MG63 (cell line): ENCODE measurements at regions not wholly inside any gene's neighbourhood (a gene's known extent, or its start where the extent isn't known, plus 50 kb on each side); places are given as distances from the start of the nearest gene placed in this dataset.

ENCODE experiments used
- DNase-seq: peaks from one replicate; pipeline ENCODE4 v3.0.0-alpha.2; 2020
- H3K27me3 ChIP-seq: fragments of 250-450 bp; sonication (Bioruptor Pico); 2 replicates; pipeline ENCODE4 v1.5.1; 2020; ENCODE audit warnings: mild to moderate bottlenecking, moderate library complexity
- H3K36me3 ChIP-seq: fragments of 250-450 bp; sonication (Bioruptor Pico); 2 replicates; pipeline ENCODE4 v1.5.1; 2020; ENCODE audit warnings: mild to moderate bottlenecking, moderate library complexity
- H3K4me3 ChIP-seq: fragments of 250-450 bp; sonication (Bioruptor Pico); 2 replicates; pipeline ENCODE4 v1.5.1; 2020; ENCODE audit warnings: mild to moderate bottlenecking, moderate library complexity
- H3K9me3 ChIP-seq: fragments of 250-450 bp; sonication (Bioruptor Pico); 2 replicates; pipeline ENCODE4 v1.5.1; 2020; ENCODE audit warnings: mild to moderate bottlenecking, moderate library complexity

GRCh38 chr13:64274481-64275217 lies 2859.0 kb upstream of the PCDH20 start:
- Histone ChIP-seq H3K36me3 (no peaks in the 10 kb centered on the region), H3K9me3 (peaks cover 3% of the 10 kb centered on the region; the same call in 1 of the 2 replicates), H3K27me3 (no peaks in the 10 kb centered on the region), H3K4me3 (no peak overlapping the region)
- DNase-seq, result no peak

GRCh38 chr13:64273780-64274179 lies 2858.1 kb upstream of the PCDH20 start:
- H3K27me3 ChIP-seq, result no peaks in the 10 kb centered on the region
- no peaks in the 10 kb centered on the region for H3K36me3 ChIP-seq
- no peak for DNase-seq
- H3K9me3 ChIP-seq, result peaks cover 3% of the 10 kb centered on the region; the same call in 1 of the 2 replicates
- H3K4me3 ChIP-seq, result no peak overlapping the region

- H3K27me3 ChIP-seq, result no peaks in the 10 kb centered on the region
- H3K36me3 ChIP-seq, result no peaks in the 10 kb centered on the region
- H3K4me3 ChIP-seq, result no peak overlapping the region
- DNase-seq, result no peak
- peaks cover 3% of the 10 kb centered on the region; the same call in 1 of the 2 replicates for H3K9me3 ChIP-seq
These were observed 2857.0 kb upstream of the PCDH20 start for GRCh38 chr13:64272681-64273080.

- H3K36me3 ChIP-seq, result no peaks in the 10 kb centered on the region
- DNase-seq, result no peak
- H3K4me3 ChIP-seq, result no peak overlapping the region
- H3K9me3 ChIP-seq, result no peaks in the 10 kb centered on the region; the same call in 1 of the 2 replicates
- no peaks in the 10 kb centered on the region for H3K27me3 ChIP-seq
These were observed 2850.4 kb upstream of the PCDH20 start for GRCh38 chr13:64266024-64266423.

GRCh38 chr13:64263285-64263684 lies 2847.6 kb upstream of the PCDH20 start:
- no peaks in the 10 kb centered on the region for H3K27me3 ChIP-seq
- H3K4me3 ChIP-seq, result no peak overlapping the region

GRCh38 chr13:64256751-64257150 lies 2841.1 kb upstream of the PCDH20 start:
- Histone ChIP-seq H3K9me3 (peaks cover under 1% of the 10 kb centered on the region; the same call in 1 of the 2 replicates), H3K4me3 (no peak overlapping the region), H3K36me3 (no peaks in the 10 kb centered on the region), H3K27me3 (no peaks in the 10 kb centered on the region)
- no peak for DNase-seq

More at GRCh38 chr13:64263285-64263684, 2847.6 kb upstream of the PCDH20 start:
- no peak for DNase-seq
- H3K36me3 ChIP-seq, result no peaks in the 10 kb centered on the region
- H3K9me3 ChIP-seq, result no peaks in the 10 kb centered on the region; the same call in 1 of the 2 replicates

GRCh38 chr13:64255988-64256387 lies 2840.3 kb upstream of the PCDH20 start:
- Histone ChIP-seq H3K4me3 (no peak overlapping the region), H3K27me3 (no peaks in the 10 kb centered on the region), H3K9me3 (peaks cover 7% of the 10 kb centered on the region; the same call in 1 of the 2 replicates), H3K36me3 (no peaks in the 10 kb centered on the region)
- DNase-seq, result no peak

GRCh38 chr13:64248371-64249065 lies 2832.9 kb upstream of the PCDH20 start:
- no peak for DNase-seq
- Histone ChIP-seq H3K27me3 (no peaks in the 10 kb centered on the region), H3K36me3 (no peaks in the 10 kb centered on the region), H3K4me3 (no peak overlapping the region), H3K9me3 (peaks cover 7% of the 10 kb centered on the region; the same call in 1 of the 2 replicates)

- DNase-seq, result no peak
- peaks cover 5% of the 10 kb centered on the region for H3K36me3 ChIP-seq
- no peaks in the 10 kb centered on the region; the same call in 1 of the 2 replicates for H3K9me3 ChIP-seq
- no peak overlapping the region for H3K4me3 ChIP-seq
- H3K27me3 ChIP-seq, result no peaks in the 10 kb centered on the region
These were observed 2823.7 kb upstream of the PCDH20 start for GRCh38 chr13:64239372-64239771.

GRCh38 chr13:64234255-64234654 lies 2818.6 kb upstream of the PCDH20 start:
- Histone ChIP-seq H3K36me3 (peaks cover 8% of the 10 kb centered on the region), H3K27me3 (no peaks in the 10 kb centered on the region), H3K9me3 (peaks cover 3% of the 10 kb centered on the region; the same call in 1 of the 2 replicates), H3K4me3 (no peak overlapping the region)
- DNase-seq, result no peak

GRCh38 chr13:64223016-64223415 lies 2807.4 kb upstream of the PCDH20 start:
- Histone ChIP-seq H3K4me3 (no peak overlapping the region), H3K27me3 (no peaks in the 10 kb centered on the region), H3K9me3 (0 out of 2 replicates have a peak, but pooled peaks cover 3% of the 10 kb centered on the region), H3K36me3 (no peaks in the 10 kb centered on the region)
- no peak for DNase-seq

GRCh38 chr13:64206430-64207225 lies 2791.0 kb upstream of the PCDH20 start:
- DNase-seq, result no peak
- Histone ChIP-seq H3K4me3 (no peak overlapping the region), H3K36me3 (no peaks in the 10 kb centered on the region), H3K9me3 (no peaks in the 10 kb centered on the region), H3K27me3 (no peaks in the 10 kb centered on the region)

- Histone ChIP-seq H3K9me3 (no peaks in the 10 kb centered on the region), H3K36me3 (no peaks in the 10 kb centered on the region), H3K27me3 (no peaks in the 10 kb centered on the region), H3K4me3 (no peak overlapping the region)
- DNase-seq, result no peak
These were observed 2786.9 kb upstream of the PCDH20 start for GRCh38 chr13:64202517-64202916.

GRCh38 chr13:64197232-64197631 lies 2781.6 kb upstream of the PCDH20 start:
- DNase-seq, result no peak
- no peaks in the 10 kb centered on the region for H3K9me3 ChIP-seq
- H3K36me3 ChIP-seq, result no peaks in the 10 kb centered on the region
- H3K4me3 ChIP-seq, result no peak overlapping the region
- H3K27me3 ChIP-seq, result no peaks in the 10 kb centered on the region

GRCh38 chr13:64186503-64187250 lies 2771.0 kb upstream of the PCDH20 start:
- no peaks in the 10 kb centered on the region for H3K36me3 ChIP-seq
- H3K27me3 ChIP-seq, result no peaks in the 10 kb centered on the region
- no peak for DNase-seq
- H3K4me3 ChIP-seq, result no peak overlapping the region
- H3K9me3 ChIP-seq, result no peaks in the 10 kb centered on the region; the same call in 1 of the 2 replicates

- DNase-seq, result no peak
- Histone ChIP-seq H3K9me3 (no peaks in the 10 kb centered on the region; the same call in 1 of the 2 replicates), H3K4me3 (no peak overlapping the region), H3K27me3 (no peaks in the 10 kb centered on the region), H3K36me3 (no peaks in the 10 kb centered on the region)
These were observed 2770.4 kb upstream of the PCDH20 start for GRCh38 chr13:64186071-64186470.
